HG02623 (cell line): ENCODE measurements at regions not wholly inside any gene's neighbourhood (a gene's known extent, or its start where the extent isn't known, plus 50 kb on each side); places are given as distances from the start of the nearest gene placed in this dataset.
"Not testable (repeated sequence)": the region's sequence is repeated elsewhere in the genome, so short reads cannot be mapped to it uniquely, and the experiment has no call there.

Experiments used
- ATAC-seq: cut with Tn5 transposase; IDR thresholded peaks from one replicate; pipeline ENCODE4 v1.9.1; 2021; ENCODE audit warnings: moderate library complexity; ENCODE audit not compliant: unreplicated experiment

- ATAC-seq, result no peak
These were observed 108.8 kb downstream of the NPY start for GRCh38 chr7:24392774-24393173.

GRCh38 chr7:24395512-24395911 lies 111.5 kb downstream of the NPY start:
- no peak for ATAC-seq

- ATAC-seq, result not testable (repeated sequence)
These were observed 112.4 kb downstream of the NPY start for GRCh38 chr7:24396387-24396786.

- ATAC-seq, result no peak
These were observed 117.9 kb downstream of the NPY start for GRCh38 chr7:24401628-24402593.

GRCh38 chr7:24402655-24403054 lies 118.7 kb downstream of the NPY start:
- no peak for ATAC-seq

GRCh38 chr7:24403557-24403956 lies 119.6 kb downstream of the NPY start:
- ATAC-seq, result no peak

- ATAC-seq, result no peak
These were observed 120.3 kb downstream of the NPY start for GRCh38 chr7:24404315-24404714.

GRCh38 chr7:24405002-24405401 lies 121.0 kb downstream of the NPY start:
- no peak for ATAC-seq

GRCh38 chr7:24406053-24406788 lies 122.2 kb downstream of the NPY start:
- ATAC-seq, result no peak

GRCh38 chr7:24406789-24407299 lies 122.9 kb downstream of the NPY start:
- no peak for ATAC-seq

- no peak for ATAC-seq
These were observed 124.0 kb downstream of the NPY start for GRCh38 chr7:24407965-24408364.

GRCh38 chr7:24408798-24409430 lies 124.9 kb downstream of the NPY start:
- ATAC-seq, result no peak

- ATAC-seq, result no peak
These were observed 125.5 kb downstream of the NPY start for GRCh38 chr7:24409431-24410024.

- ATAC-seq, result no peak
These were observed 127.2 kb downstream of the NPY start for GRCh38 chr7:24411226-24411625.

GRCh38 chr7:24417526-24418120 lies 133.6 kb downstream of the NPY start:
- no peak for ATAC-seq

GRCh38 chr7:24419077-24419476 lies 135.1 kb downstream of the NPY start:
- ATAC-seq, result no peak

- no peak for ATAC-seq
These were observed 135.5 kb downstream of the NPY start for GRCh38 chr7:24419511-24419910.

- no peak for ATAC-seq
These were observed 138.5 kb downstream of the NPY start for GRCh38 chr7:24422441-24423010.

- ATAC-seq, result no peak
These were observed 141.7 kb downstream of the NPY start for GRCh38 chr7:24425664-24426063.

GRCh38 chr7:24427048-24427447 lies 143.1 kb downstream of the NPY start:
- ATAC-seq, result no peak
